GM12878 (cell line): ENCODE measurements at regions not wholly inside any gene's neighbourhood (a gene's known extent, or its start where the extent isn't known, plus 50 kb on each side); places are given as distances from the start of the nearest gene placed in this dataset.

Experiments used
- ATAC-seq: fragments of 200-7000 bp; cut with Tn5 transposase; 3 replicates; pipeline ENCODE4 v1.9.1; 2020; ENCODE audit warnings: mild to moderate bottlenecking, moderate library complexity
- BruUV-seq: library from RNA; stranded (reverse); fragments of 400-500 nt; replicated peaks from 2 replicates; lab custom pipeline; 2021; lab: Mats Ljungman, UMichigan
- CTCF ChIA-PET: fragments of 300-600 bp; sonication (Branson Sonifier 250); formaldehyde crosslinking; extraction: SDS; loops from one replicate; lab custom pipeline; 2021; ENCODE audit warnings: inconsistent platforms; lab: Yijun Ruan, JAX
- POLR2A ChIA-PET: fragments of 350-600 bp; formaldehyde crosslinking; extraction: SDS; loops from one replicate; lab custom pipeline; 2021; ENCODE audit warnings: inconsistent platforms; lab: Charles Lee
- RAD21 ChIA-PET: fragments of 300-600 bp; sonication (Branson Sonifier 250); formaldehyde crosslinking; loops from one replicate; lab custom pipeline; 2023; ENCODE audit warnings: antibody characterized with exemption; ENCODE audit not compliant: unreplicated experiment; lab: Charles Lee
- SMC1A ChIA-PET: fragments of 300-600 bp; sonication (Branson Sonifier 250); formaldehyde crosslinking; loops from one replicate; lab custom pipeline; 2023; ENCODE audit not compliant: unreplicated experiment, uncharacterized antibody; lab: Charles Lee
- DNase-seq: peaks from one replicate; pipeline ENCODE4 v3.0.0-alpha.2; 2011; ENCODE audit warnings: low read depth, low spot score
- FAIRE-seq: peaks from 3 replicates; lab custom pipeline; 2011; peaks lifted over from hg19 to GRCh38; lab: Jason Lieb, UNC
- H2AFZ ChIP-seq: 2 replicates; pipeline ENCODE4 v1.6.0; 2011; ENCODE audit warnings: low read depth, low read length, control low read depth; ENCODE audit not compliant: control insufficient read depth
- H3K27ac ChIP-seq: 2 replicates; pipeline ENCODE4 v1.5.1; 2011; ENCODE audit warnings: control low read depth; ENCODE audit not compliant: control insufficient read depth, insufficient read depth
- H3K27me3 ChIP-seq, 2 experiments: replicated peaks in 1 of 2; 2 replicates each; pipeline versions ENCODE4 v1.6.0 to v1.6.1; 2011; ENCODE audit warnings: low read length in 1 of 2; ENCODE audit not compliant: control insufficient read depth in 2 of 2, insufficient read depth in 2 of 2
- H3K36me3 ChIP-seq, 2 experiments: 2 replicates each; pipeline ENCODE4 v1.5.1; 2011; ENCODE audit warnings: low read length in 1 of 2; ENCODE audit not compliant: control insufficient read depth in 2 of 2, insufficient read depth in 2 of 2
- H3K4me1 ChIP-seq: 2 replicates; pipeline ENCODE4 v1.6.1; 2011; ENCODE audit warnings: mild to moderate bottlenecking, low read length, moderate library complexity, mixed read lengths; ENCODE audit not compliant: control insufficient read depth, insufficient read depth
- H3K4me2 ChIP-seq: 2 replicates; pipeline ENCODE4 v1.6.0; 2011; ENCODE audit warnings: control low read depth; ENCODE audit not compliant: control insufficient read depth, insufficient read depth
- H3K4me3 ChIP-seq: fragments of 200-600 bp; sonication (generic); 2 replicates; pipeline ENCODE4 v1.5.1; 2016
- H3K79me2 ChIP-seq: 2 replicates; pipeline ENCODE4 v1.6.0; 2011; ENCODE audit warnings: low read length; ENCODE audit not compliant: control insufficient read depth, insufficient read depth
- H3K9ac ChIP-seq: 2 replicates; pipeline ENCODE4 v1.8.0; 2011; ENCODE audit warnings: low read length, control low read depth, mixed read lengths; ENCODE audit not compliant: control insufficient read depth, insufficient read depth
- H3K9me3 ChIP-seq: replicated peaks from 3 replicates; pipeline ENCODE4 v1.5.1; 2011; ENCODE audit warnings: mild to moderate bottlenecking, low read length; ENCODE audit not compliant: control insufficient read depth, insufficient read depth
- H4K20me1 ChIP-seq: 2 replicates; pipeline ENCODE4 v1.6.0; 2011; ENCODE audit not compliant: control insufficient read depth, insufficient read depth
- CUX1 ChIP-seq: IDR thresholded peaks from 2 replicates; pipeline ENCODE4 v1.6.1; 2012; ENCODE audit warnings: improper control_type of control experiment, low read depth, low read length; ENCODE audit not compliant: insufficient replicate concordance
- FOXK2 ChIP-seq: fragments of 450-650 bp; IDR thresholded peaks from 2 replicates; pipeline ENCODE4 v1.6.1; 2017; ENCODE audit warnings: mild to moderate bottlenecking, moderate library complexity
- MTA3 ChIP-seq: IDR thresholded peaks from 2 replicates; pipeline ENCODE4 v1.6.1; 2012; ENCODE audit warnings: low read length, inconsistent platforms, borderline replicate concordance
- PAX8 ChIP-seq: fragments of 450-650 bp; IDR thresholded peaks from 2 replicates; pipeline ENCODE4 v1.6.1; 2017; ENCODE audit warnings: mild to moderate bottlenecking, moderate library complexity
- SMAD1 ChIP-seq: fragments of 450-650 bp; IDR thresholded peaks from 2 replicates; pipeline ENCODE4 v1.6.1; 2018; ENCODE audit warnings: mild to moderate bottlenecking, low read depth; ENCODE audit not compliant: partially characterized antibody
- SP1 ChIP-seq: IDR thresholded peaks from one replicate; pipeline ENCODE4 v1.6.1; 2011; ENCODE audit warnings: low read depth, low read length
- SPI1 ChIP-seq: IDR thresholded peaks from 2 replicates; pipeline ENCODE4 v1.6.1; 2011; ENCODE audit warnings: low read depth, mild to moderate bottlenecking, low read length, moderate library complexity, borderline replicate concordance; ENCODE audit not compliant: insufficient read depth
- WGBS: methylation state at CpG from one replicate; pipeline ENCODE4 v1.1.6; 2016; ENCODE audit warnings: low lambda C conversion rate; ENCODE audit not compliant: insufficient replicate concordance, insufficient coverage; ENCODE audit errors: missing lambda C conversion rate; 5-methylcytosine and 5-hydroxymethylcytosine counted together
- in situ Hi-C: fragments of 300-500 bp; cut with MboI; formaldehyde crosslinking; loops from 9 replicates; pipeline ENCODE4 v1.14.3; 2018; ENCODE audit warnings: mixed read lengths
- intact Hi-C: fragments of 100-400 bp; cut with micrococcal nuclease; formaldehyde crosslinking; loops from one replicate; pipeline ENCODE4 v1.14.2; 2022; ENCODE audit not compliant: unreplicated experiment
- TF ChIP-seq, protein P1 (sequence below): fragments of 150-350 bp; IDR thresholded peaks from 2 replicates; pipeline ENCODE4 v1.6.1; 2016; ENCODE audit warnings: low read depth, low read length

GRCh38 chr3:140827894-140828293 is 113.7 kb upstream of the SLC25A36 start (continued):
- TF ChIP-seq CUX1 (no peak), SP1 (no peak)

GRCh38 chr3:140828585-140828984 is 113.1 kb upstream of the SLC25A36 start:
- ATAC-seq (no peak), FAIRE-seq (no peak), DNase-seq (no peak)
- H3K9ac ChIP-seq: no peak overlapping the region
- no peak overlapping the region for H3K4me3 ChIP-seq
- no peaks in the 10 kb centered on the region for H3K4me1 ChIP-seq
- H3K79me2 ChIP-seq: no peaks in the 10 kb centered on the region
- ChIA-PET POLR2A (no interaction called here), CTCF (no interaction called here), RAD21 (no interaction called here), SMC1A (interaction anchor here (0.6 to 1.5 kb wide), 2 partner anchors 18 to 1401 kb away, joined by 3 read pairs; no protein-coding TSS in a partner anchor)
- H2AFZ ChIP-seq: no peak overlapping the region
- intact Hi-C loops: no loop called here
- no peak overlapping the region for H3K4me2 ChIP-seq
- no peaks in the 10 kb centered on the region for H4K20me1 ChIP-seq
- H3K27ac ChIP-seq: no peak overlapping the region
- H3K36me3 ChIP-seq: no peaks in the 10 kb centered on the region
- H3K27me3 ChIP-seq: no peaks in the 10 kb centered on the region; a peak in 1 of 4 replicates
- BruUV-seq: no TSS peak
- TF ChIP-seq, protein P1, sequence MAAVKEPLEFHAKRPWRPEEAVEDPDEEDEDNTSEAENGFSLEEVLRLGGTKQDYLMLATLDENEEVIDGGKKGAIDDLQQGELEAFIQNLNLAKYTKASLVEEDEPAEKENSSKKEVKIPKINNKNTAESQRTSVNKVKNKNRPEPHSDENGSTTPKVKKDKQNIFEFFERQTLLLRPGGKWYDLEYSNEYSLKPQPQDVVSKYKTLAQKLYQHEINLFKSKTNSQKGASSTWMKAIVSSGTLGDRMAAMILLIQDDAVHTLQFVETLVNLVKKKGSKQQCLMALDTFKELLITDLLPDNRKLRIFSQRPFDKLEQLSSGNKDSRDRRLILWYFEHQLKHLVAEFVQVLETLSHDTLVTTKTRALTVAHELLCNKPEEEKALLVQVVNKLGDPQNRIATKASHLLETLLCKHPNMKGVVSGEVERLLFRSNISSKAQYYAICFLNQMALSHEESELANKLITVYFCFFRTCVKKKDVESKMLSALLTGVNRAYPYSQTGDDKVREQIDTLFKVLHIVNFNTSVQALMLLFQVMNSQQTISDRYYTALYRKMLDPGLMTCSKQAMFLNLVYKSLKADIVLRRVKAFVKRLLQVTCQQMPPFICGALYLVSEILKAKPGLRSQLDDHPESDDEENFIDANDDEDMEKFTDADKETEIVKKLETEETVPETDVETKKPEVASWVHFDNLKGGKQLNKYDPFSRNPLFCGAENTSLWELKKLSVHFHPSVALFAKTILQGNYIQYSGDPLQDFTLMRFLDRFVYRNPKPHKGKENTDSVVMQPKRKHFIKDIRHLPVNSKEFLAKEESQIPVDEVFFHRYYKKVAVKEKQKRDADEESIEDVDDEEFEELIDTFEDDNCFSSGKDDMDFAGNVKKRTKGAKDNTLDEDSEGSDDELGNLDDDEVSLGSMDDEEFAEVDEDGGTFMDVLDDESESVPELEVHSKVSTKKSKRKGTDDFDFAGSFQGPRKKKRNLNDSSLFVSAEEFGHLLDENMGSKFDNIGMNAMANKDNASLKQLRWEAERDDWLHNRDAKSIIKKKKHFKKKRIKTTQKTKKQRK: no peak
- no peak for TF ChIP-seq PAX8
- no peak for TF ChIP-seq SPI1
- TF ChIP-seq MTA3: no peak
- TF ChIP-seq SMAD1: no peak
- no peak for TF ChIP-seq FOXK2
- in situ Hi-C loops: no loop called here
- H3K9me3 ChIP-seq: no peaks in the 10 kb centered on the region
- WGBS: 38% methylated on average over 1 of the region's 1 CpG
